H9 (cell line): ENCODE measurements at regions not wholly inside any gene's neighbourhood (a gene's known extent, or its start where the extent isn't known, plus 50 kb on each side); places are given as distances from the start of the nearest gene placed in this dataset.

Experiments
- DNase-seq: peaks from one replicate; pipeline ENCODE4 v3.0.0-alpha.2; 2017
- H2AFZ ChIP-seq: one replicate; pipeline ENCODE4 v1.6.1; 2013; ENCODE audit warnings: mild to moderate bottlenecking, low read length, control low read depth, moderate library complexity
- H2AK5ac ChIP-seq: 2 replicates; pipeline ENCODE4 v1.6.1; 2013; ENCODE audit warnings: low read length, control low read depth, mixed read lengths; ENCODE audit not compliant: insufficient read length
- H2BK120ac ChIP-seq: one replicate; pipeline ENCODE4 v1.6.1; 2013; ENCODE audit warnings: low read depth, mild to moderate bottlenecking, low read length, control low read depth, inconsistent platforms; ENCODE audit not compliant: poor library complexity, severe bottlenecking
- H2BK12ac ChIP-seq: 2 replicates; pipeline ENCODE4 v1.6.1; 2013; ENCODE audit warnings: low read length, control low read depth, mixed read lengths, low read depth; ENCODE audit not compliant: insufficient read length
- H2BK15ac ChIP-seq: 2 replicates; pipeline ENCODE4 v1.6.1; 2013; ENCODE audit warnings: low read depth, low read length, control low read depth
- H2BK20ac ChIP-seq: one replicate; pipeline ENCODE4 v1.6.1; 2013; ENCODE audit warnings: low read depth, mild to moderate bottlenecking, low read length, control low read depth, inconsistent platforms; ENCODE audit not compliant: poor library complexity, severe bottlenecking
- H2BK5ac ChIP-seq: 2 replicates; pipeline ENCODE4 v1.6.1; 2013; ENCODE audit warnings: low read length, control low read depth, mixed read lengths; ENCODE audit not compliant: insufficient read length
- H3K14ac ChIP-seq: 2 replicates; pipeline ENCODE4 v1.6.1; 2013; ENCODE audit warnings: low read length, control low read depth; ENCODE audit not compliant: insufficient read depth
- H3K18ac ChIP-seq: 2 replicates; pipeline ENCODE4 v1.6.1; 2013; ENCODE audit warnings: low read depth, mild to moderate bottlenecking, mixed read lengths, low read length, control low read depth; ENCODE audit not compliant: insufficient read length
- H3K23ac ChIP-seq: 2 replicates; pipeline ENCODE4 v1.6.1; 2013; ENCODE audit warnings: low read length, control low read depth, mixed read lengths, low read depth; ENCODE audit not compliant: insufficient read length
- H3K23me2 ChIP-seq: 2 replicates; pipeline ENCODE4 v1.6.1; 2013; ENCODE audit warnings: low read depth, mild to moderate bottlenecking, mixed read lengths, low read length, control low read depth; ENCODE audit not compliant: insufficient read length, poor library complexity, severe bottlenecking
- H3K27ac ChIP-seq: 2 replicates; pipeline ENCODE4 v1.5.1; 2013; ENCODE audit warnings: low read length, control low read depth, mixed read lengths, low read depth; ENCODE audit not compliant: insufficient read length
- H3K27me3 ChIP-seq: 2 replicates; pipeline ENCODE4 v1.6.1; 2013; ENCODE audit warnings: low read length, control low read depth, inconsistent platforms; ENCODE audit not compliant: insufficient read depth
- H3K4ac ChIP-seq: 2 replicates; pipeline ENCODE4 v1.6.1; 2013; ENCODE audit warnings: low read depth, mild to moderate bottlenecking, control low read depth, inconsistent platforms, low read length, moderate library complexity
- H3K4me1 ChIP-seq: 2 replicates; pipeline ENCODE4 v1.6.1; 2013; ENCODE audit warnings: low read length, control low read depth, inconsistent platforms; ENCODE audit not compliant: insufficient read depth
- H3K4me2 ChIP-seq: 2 replicates; pipeline ENCODE4 v1.6.1; 2013; ENCODE audit warnings: low read length, control low read depth, mixed read lengths; ENCODE audit not compliant: insufficient read length, insufficient read depth
- H3K56ac ChIP-seq: 2 replicates; pipeline ENCODE4 v1.6.1; 2013; ENCODE audit warnings: low read depth, mild to moderate bottlenecking, mixed read lengths, low read length, control low read depth; ENCODE audit not compliant: insufficient read length
- H3K79me1 ChIP-seq: 2 replicates; pipeline ENCODE4 v1.6.1; 2013; ENCODE audit warnings: low read depth, mild to moderate bottlenecking, moderate library complexity, low read length, control low read depth, inconsistent platforms; ENCODE audit not compliant: insufficient read depth, poor library complexity, severe bottlenecking
- H3K79me2 ChIP-seq: 2 replicates; pipeline ENCODE4 v1.6.1; 2013; ENCODE audit warnings: low read length, control low read depth, inconsistent platforms; ENCODE audit not compliant: insufficient read depth
- H3K9ac ChIP-seq: 2 replicates; pipeline ENCODE4 v1.6.1; 2013; ENCODE audit warnings: low read length, control low read depth, mixed read lengths; ENCODE audit not compliant: insufficient read length; ENCODE audit errors: extremely low read depth
- H3K9me3 ChIP-seq: one replicate; pipeline ENCODE4 v1.6.1; 2013; ENCODE audit warnings: low read depth, low read length, inconsistent platforms; ENCODE audit not compliant: control insufficient read depth
- H3T11ph ChIP-seq: one replicate; pipeline ENCODE4 v1.6.1; 2013; ENCODE audit warnings: mild to moderate bottlenecking, low read length, control low read depth, inconsistent platforms
- H4K20me1 ChIP-seq: one replicate; pipeline ENCODE4 v1.6.1; 2013; ENCODE audit not compliant: control insufficient read depth, insufficient read length, insufficient read depth
- H4K5ac ChIP-seq: 2 replicates; pipeline ENCODE4 v1.6.1; 2013; ENCODE audit warnings: low read depth, mild to moderate bottlenecking, mixed read lengths, low read length, control low read depth; ENCODE audit not compliant: insufficient read length
- H4K8ac ChIP-seq: replicated peaks from 2 replicates; pipeline ENCODE4 v1.6.1; 2013; ENCODE audit warnings: low read length, control low read depth, mixed read lengths, low read depth; ENCODE audit not compliant: insufficient read length
- H4K91ac ChIP-seq: 2 replicates; pipeline ENCODE4 v1.6.1; 2013; ENCODE audit warnings: low read depth, mild to moderate bottlenecking, moderate library complexity, mixed read lengths, low read length, control low read depth; ENCODE audit not compliant: insufficient read length
- H3K27ac Mint-ChIP-seq, 3 experiments: 2 replicates in 2 of 3; 3 replicates in 1 of 3; pipeline ENCODE4 v1.8.0; 2020 to 2021; ENCODE audit warnings: mixed read lengths in 3 of 3, mild to moderate bottlenecking in 1 of 3, moderate library complexity in 1 of 3
- H3K27me3 Mint-ChIP-seq: 2 replicates; pipeline ENCODE4 v1.8.0; 2021; ENCODE audit warnings: low read depth, mild to moderate bottlenecking, moderate library complexity, mixed read lengths
- H3K36me3 Mint-ChIP-seq, 3 experiments: 2 replicates in 2 of 3; 3 replicates in 1 of 3; pipeline ENCODE4 v1.8.0; 2020 to 2021; ENCODE audit warnings: low read depth in 3 of 3, mixed read lengths in 3 of 3; ENCODE audit not compliant: insufficient read depth in 1 of 3
- H3K4me1 Mint-ChIP-seq, 2 experiments: 2 replicates each; pipeline ENCODE4 v1.8.0; 2020; ENCODE audit warnings: mixed read lengths in 2 of 2
- H3K4me3 Mint-ChIP-seq, 2 experiments: 2 replicates in 1 of 2; 3 replicates in 1 of 2; pipeline ENCODE4 v1.8.0; 2020 to 2021; ENCODE audit warnings: mild to moderate bottlenecking in 2 of 2, mixed read lengths in 2 of 2, moderate library complexity in 1 of 2
- H3K9me3 Mint-ChIP-seq, 2 experiments: 2 replicates in 1 of 2; 3 replicates in 1 of 2; pipeline ENCODE4 v1.8.0; 2020; ENCODE audit warnings: mild to moderate bottlenecking in 2 of 2, mixed read lengths in 2 of 2, moderate library complexity in 1 of 2
- CTCF ChIP-seq: fragments of 200-600 bp; sonication (generic); conservative IDR thresholded peaks from 3 replicates; pipeline ENCODE4 v1.8.0; 2021; ENCODE audit warnings: antibody characterized with exemption, mild to moderate bottlenecking
- whole genome bisulfite sequencing: extraction: QIAGEN DNeasy Blood & Tissue Kit; methylation state at CpG from one replicate; pipeline ENCODE4 v1.1.7; 2013; ENCODE audit warnings: missing lambda C conversion rate, low lambda C conversion rate, mixed read lengths; ENCODE audit not compliant: insufficient read length; ENCODE audit errors: extremely low coverage; 5-methylcytosine and 5-hydroxymethylcytosine counted together

- H3K27ac Mint-ChIP-seq = no peak overlapping the region
- Histone ChIP-seq H4K5ac (no peak overlapping the region), H2BK20ac (no peak overlapping the region), H2BK120ac (no peak overlapping the region), H3K9ac (no peak overlapping the region), H4K8ac (no peak overlapping the region), H3K23ac (no peak overlapping the region), H3K18ac (no peak overlapping the region), H3K4me1 (0 out of 2 replicates have a peak, but pooled peaks cover 3% of the 10 kb centered on the region), H3K14ac (no peak overlapping the region), H3K79me1 (no peaks in the 10 kb centered on the region), H3K9me3 (no peaks in the 10 kb centered on the region), H3K27ac (no peak overlapping the region), H3K4me2 (no peak overlapping the region), H3K79me2 (no peaks in the 10 kb centered on the region), H3K23me2 (no peaks in the 10 kb centered on the region), H2BK15ac (no peak overlapping the region), H2BK12ac (no peak overlapping the region), H3T11ph (no peak overlapping the region), H3K27me3 (no peaks in the 10 kb centered on the region), H4K20me1 (no peaks in the 10 kb centered on the region), H3K56ac (no peak overlapping the region), H3K4ac (no peak overlapping the region), H4K91ac (no peak overlapping the region), H2AFZ (no peak overlapping the region), H2AK5ac (no peak overlapping the region), H2BK5ac (no peak overlapping the region)
- no peaks in the 10 kb centered on the region; a peak in 1 of 5 replicates for H3K9me3 Mint-ChIP-seq
- no peak overlapping the region for H3K4me3 Mint-ChIP-seq
- no peaks in the 10 kb centered on the region for H3K36me3 Mint-ChIP-seq
- DNase-seq = no peak
- peaks cover 8% of the 10 kb centered on the region for H3K27me3 Mint-ChIP-seq
- peaks cover 12 to 35% of the 10 kb centered on the region in 2 experiments for H3K4me1 Mint-ChIP-seq
- TF ChIP-seq CTCF = no peak
- WGBS = no CpG with 5 or more reads among the region's 7 CpGs
Measured at GRCh38 chr16:86383488-86384262, 126.7 kb upstream of the FOXF1 start.
